NB4 (cell line): ENCODE measurements at regions not wholly inside any gene's neighbourhood (a gene's known extent, or its start where the extent isn't known, plus 50 kb on each side); places are given as distances from the start of the nearest gene placed in this dataset.

Experiments
- TF ChIP-seq, protein P1 (sequence below): IDR thresholded peaks from 2 replicates; pipeline ENCODE4 v1.6.1; 2011; ENCODE audit warnings: low read depth, low read length
- TF ChIP-seq, protein P2 (sequence below): IDR thresholded peaks from one replicate; pipeline ENCODE4 v1.5.1; 2012; ENCODE audit warnings: low read depth, low read length

DNA sequence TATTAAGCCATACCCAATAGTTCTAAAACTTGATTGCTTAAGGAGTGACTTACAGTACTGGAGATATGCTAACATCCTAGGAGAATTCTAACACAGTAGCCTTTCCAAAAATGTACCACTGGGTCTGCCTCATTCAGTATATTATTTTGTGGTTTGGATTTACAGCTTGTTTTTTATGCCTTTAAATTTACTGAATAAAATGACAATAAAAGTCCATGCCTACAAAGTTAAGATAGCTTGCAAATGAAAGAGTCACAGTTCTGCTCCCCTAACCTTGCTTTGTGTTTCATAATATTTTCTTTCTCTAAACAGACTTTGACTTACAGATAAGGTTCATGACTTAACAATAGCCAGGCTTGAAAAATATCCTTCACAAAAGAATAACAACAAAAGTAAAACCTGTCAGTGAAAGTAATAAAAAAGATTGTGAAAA, 951.1 kb upstream of the NUDT12 start:
- TF ChIP-seq, protein P1, sequence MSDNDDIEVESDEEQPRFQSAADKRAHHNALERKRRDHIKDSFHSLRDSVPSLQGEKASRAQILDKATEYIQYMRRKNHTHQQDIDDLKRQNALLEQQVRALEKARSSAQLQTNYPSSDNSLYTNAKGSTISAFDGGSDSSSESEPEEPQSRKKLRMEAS: no peak
- TF ChIP-seq, protein P2, sequence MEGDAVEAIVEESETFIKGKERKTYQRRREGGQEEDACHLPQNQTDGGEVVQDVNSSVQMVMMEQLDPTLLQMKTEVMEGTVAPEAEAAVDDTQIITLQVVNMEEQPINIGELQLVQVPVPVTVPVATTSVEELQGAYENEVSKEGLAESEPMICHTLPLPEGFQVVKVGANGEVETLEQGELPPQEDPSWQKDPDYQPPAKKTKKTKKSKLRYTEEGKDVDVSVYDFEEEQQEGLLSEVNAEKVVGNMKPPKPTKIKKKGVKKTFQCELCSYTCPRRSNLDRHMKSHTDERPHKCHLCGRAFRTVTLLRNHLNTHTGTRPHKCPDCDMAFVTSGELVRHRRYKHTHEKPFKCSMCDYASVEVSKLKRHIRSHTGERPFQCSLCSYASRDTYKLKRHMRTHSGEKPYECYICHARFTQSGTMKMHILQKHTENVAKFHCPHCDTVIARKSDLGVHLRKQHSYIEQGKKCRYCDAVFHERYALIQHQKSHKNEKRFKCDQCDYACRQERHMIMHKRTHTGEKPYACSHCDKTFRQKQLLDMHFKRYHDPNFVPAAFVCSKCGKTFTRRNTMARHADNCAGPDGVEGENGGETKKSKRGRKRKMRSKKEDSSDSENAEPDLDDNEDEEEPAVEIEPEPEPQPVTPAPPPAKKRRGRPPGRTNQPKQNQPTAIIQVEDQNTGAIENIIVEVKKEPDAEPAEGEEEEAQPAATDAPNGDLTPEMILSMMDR: no peak
